ENCODE measurements at regions not wholly inside any gene's neighbourhood (a gene's known extent, or its start where the extent isn't known, plus 50 kb on each side); places are given as distances from the start of the nearest gene placed in this dataset.
"Not testable (repeated sequence)": the region's sequence is repeated elsewhere in the genome, so short reads cannot be mapped to it uniquely, and the experiment has no call there.

- no peak for FAIRE-seq
Observed at GRCh38 chr19:28614634-28615545, 598.1 kb downstream of the UQCRFS1 start.

GRCh38 chr19:28612275-28612769 lies 600.6 kb downstream of the UQCRFS1 start:
- no peak for FAIRE-seq

- not testable (repeated sequence) for FAIRE-seq
Observed at GRCh38 chr19:28611227-28611914, 601.6 kb downstream of the UQCRFS1 start.

GRCh38 chr19:28610731-28611130 lies 602.2 kb downstream of the UQCRFS1 start:
- FAIRE-seq: no peak

GRCh38 chr19:28609944-28610343 lies 603.0 kb downstream of the UQCRFS1 start:
- FAIRE-seq: no peak

- FAIRE-seq: no peak
Observed at GRCh38 chr19:28609091-28609755, 603.7 kb downstream of the UQCRFS1 start.

- no peak for FAIRE-seq
Observed at GRCh38 chr19:28608292-28608691, 604.7 kb downstream of the UQCRFS1 start.

- no peak for FAIRE-seq
Observed at GRCh38 chr19:28607066-28607583, 605.8 kb downstream of the UQCRFS1 start.

GRCh38 chr19:28606269-28607032 lies 606.5 kb downstream of the UQCRFS1 start:
- FAIRE-seq: no peak

GRCh38 chr19:28605501-28606268 lies 607.3 kb downstream of the UQCRFS1 start:
- FAIRE-seq: no peak

GRCh38 chr19:28603453-28603852 lies 609.5 kb downstream of the UQCRFS1 start:
- no peak for FAIRE-seq

- no peak for FAIRE-seq
Observed at GRCh38 chr19:28602675-28603298, 610.2 kb downstream of the UQCRFS1 start.

- no peak for FAIRE-seq
Observed at GRCh38 chr19:28601723-28602440, 611.1 kb downstream of the UQCRFS1 start.

- no peak for FAIRE-seq
Observed at GRCh38 chr19:28598861-28599260, 614.1 kb downstream of the UQCRFS1 start.

- no peak for FAIRE-seq
Observed at GRCh38 chr19:28596561-28597071, 616.3 kb downstream of the UQCRFS1 start.

- FAIRE-seq: no peak
Observed at GRCh38 chr19:28595722-28596480, 617.0 kb downstream of the UQCRFS1 start.

- FAIRE-seq: no peak
Observed at GRCh38 chr19:28594737-28595136, 618.2 kb downstream of the UQCRFS1 start.

GRCh38 chr19:28589991-28590411 lies 623.0 kb downstream of the UQCRFS1 start:
- FAIRE-seq: not testable (repeated sequence)

- FAIRE-seq: no peak
Observed at GRCh38 chr19:28586474-28586873, 626.5 kb downstream of the UQCRFS1 start.

All from TTC549 (cell line).